ENCODE measurements at regions not wholly inside any gene's neighbourhood (a gene's known extent, or its start where the extent isn't known, plus 50 kb on each side); places are given as distances from the start of the nearest gene placed in this dataset.

GRCh38 chr10:129375171-129375570 lies 91.9 kb upstream of the MGMT start:
- ATAC-seq = no peak
- Histone ChIP-seq H3K36me3 (no peaks in the 10 kb centered on the region), H3K9me3 (peaks cover 0 to 6% (median 0%) of the 10 kb centered on the region in 12 donors), H3K4me1 (no peaks in the 10 kb centered on the region), H3K4me3 (no peak overlapping the region), H3K27me3 (peaks cover 0 to 18% (median 0%) of the 10 kb centered on the region in 9 donors), H3K27ac (no peak overlapping the region)
- 85 to 98% (median 93%) methylated on average over 2 to 4 of the region's 4 CpGs for WGBS, 4 donors
- TF ChIP-seq POLR2A (IDR thresholded peaks at IDR 0.05) (no peak), CTCF (IDR thresholded peaks at IDR 0.05) (no peak)
- intact Hi-C loops (cut with DNase I) = no loop called here
- DNase-seq = no peak

GRCh38 chr10:129375912-129376311 lies 91.1 kb upstream of the MGMT start:
- Histone ChIP-seq H3K27me3 (peaks cover 0 to 18% (median 0%) of the 10 kb centered on the region in 9 donors), H3K4me1 (no peaks in the 10 kb centered on the region), H3K36me3 (no peaks in the 10 kb centered on the region), H3K27ac (no peak overlapping the region), H3K9me3 (peaks cover 0 to 6% (median 0%) of the 10 kb centered on the region in 12 donors), H3K4me3 (no peak overlapping the region)
- WGBS, 4 donors = 93 to 97% (median 94%) methylated on average over 7 to 9 of the region's 9 CpGs
- intact Hi-C loops (cut with DNase I) = no loop called here
- TF ChIP-seq POLR2A (IDR thresholded peaks at IDR 0.05) (no peak), CTCF (IDR thresholded peaks at IDR 0.05) (no peak)
- no peak for ATAC-seq
- no peak for DNase-seq

DNA sequence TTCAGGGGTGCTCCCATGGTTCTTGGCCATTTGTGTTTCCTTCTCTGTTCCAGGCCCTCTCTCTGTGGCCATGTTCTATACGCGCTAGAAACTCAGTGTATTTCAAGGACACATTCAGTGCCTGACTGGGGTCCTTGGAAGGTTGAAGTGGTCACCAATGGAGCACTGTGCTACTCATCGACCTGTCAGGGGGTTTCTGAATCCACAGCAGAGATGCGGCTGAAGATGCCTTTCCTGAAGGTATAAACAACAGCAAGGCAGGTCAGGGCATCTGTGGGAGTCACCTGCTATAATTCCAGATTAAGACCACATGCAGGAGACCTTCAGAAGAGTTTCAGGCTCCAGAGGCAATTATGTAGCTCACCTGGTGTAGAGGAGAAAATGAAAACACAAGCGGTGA lies 86.8 kb upstream of the MGMT start:
- Histone ChIP-seq H3K27me3 (no peaks in the 10 kb centered on the region), H3K4me1 (no peaks in the 10 kb centered on the region), H3K27ac (no peak overlapping the region), H3K36me3 (no peaks in the 10 kb centered on the region), H3K4me3 (no peak overlapping the region), H3K9me3 (no peaks in the 10 kb centered on the region)
- 96 to 100% (median 97%) methylated on average over 5 of the region's 5 CpGs for whole genome bisulfite sequencing, 4 donors
- intact Hi-C loops (cut with DNase I) = no loop called here
- DNase-seq (no peak), ATAC-seq (no peak)
- TF ChIP-seq CTCF (IDR thresholded peaks at IDR 0.05) = no peak
- TF ChIP-seq POLR2A (IDR thresholded peaks at IDR 0.05) = no peak

GRCh38 chr10:129381741-129382140 lies 85.3 kb upstream of the MGMT start:
- WGBS, 4 donors = 47 to 79% (median 66%) methylated on average over 4 of the region's 4 CpGs
- ATAC-seq = no peak

More at GRCh38 chr10:129381741-129382140, 85.3 kb upstream of the MGMT start:
- H3K27ac ChIP-seq = no peak overlapping the region
- TF ChIP-seq POLR2A (IDR thresholded peaks at IDR 0.05) (no peak), CTCF (IDR thresholded peaks at IDR 0.05) (no peak)
- H3K9me3 ChIP-seq = no peaks in the 10 kb centered on the region
- no peak for DNase-seq
- H3K4me1 ChIP-seq = no peaks in the 10 kb centered on the region
- no peak overlapping the region for H3K4me3 ChIP-seq
- intact Hi-C loops (cut with DNase I) = no loop called here
- no peaks in the 10 kb centered on the region for H3K27me3 ChIP-seq
- no peaks in the 10 kb centered on the region for H3K36me3 ChIP-seq
